H1 (cell line): ENCODE measurements at regions not wholly inside any gene's neighbourhood (a gene's known extent, or its start where the extent isn't known, plus 50 kb on each side); places are given as distances from the start of the nearest gene placed in this dataset.

Experiments used
- CTCF ChIA-PET: fragments of 300-600 bp; sonication (Branson Sonifier 250); formaldehyde crosslinking; loops from one replicate; lab custom pipeline; 2021; ENCODE audit not compliant: partially characterized antibody; lab: Charles Lee
- POLR2A ChIA-PET: fragments of 300-600 bp; sonication (Branson Sonifier 250); formaldehyde crosslinking; loops from one replicate; lab custom pipeline; 2021; ENCODE audit warnings: inconsistent platforms; ENCODE audit not compliant: partially characterized antibody; lab: Charles Lee
- DNase-seq, 2 experiments: peaks; one replicate each; pipeline versions ENCODE4 v3.0.0 to v3.0.0-alpha.2; 2010 to 2022; ENCODE audit warnings: low spot score in 2 of 2, low read depth in 1 of 2, mixed read lengths in 1 of 2
- FAIRE-seq: peaks from 2 replicates; lab custom pipeline; 2011; peaks lifted over from hg19 to GRCh38; lab: Jason Lieb, UNC
- H2AFZ ChIP-seq: 2 replicates; pipeline ENCODE4 v1.8.1; 2012; ENCODE audit warnings: low read length, inconsistent platforms
- H2AK5ac ChIP-seq: 2 replicates; pipeline ENCODE4 v1.6.1; 2013; ENCODE audit warnings: low read depth, low read length
- H2BK120ac ChIP-seq: replicated peaks from 2 replicates; pipeline ENCODE3; 2013; ENCODE audit warnings: low read depth, low read length, inconsistent platforms
- H2BK12ac ChIP-seq: 2 replicates; pipeline ENCODE4 v1.6.1; 2013; ENCODE audit warnings: low read depth, low read length
- H2BK15ac ChIP-seq: 2 replicates; pipeline ENCODE4 v1.6.1; 2013; ENCODE audit warnings: low read length
- H2BK20ac ChIP-seq: 2 replicates; pipeline ENCODE4 v1.6.1; 2013; ENCODE audit warnings: low read length
- H2BK5ac ChIP-seq: 2 replicates; pipeline ENCODE4 v1.6.1; 2013; ENCODE audit warnings: low read depth, low read length
- H3K14ac ChIP-seq: 2 replicates; pipeline ENCODE4 v1.6.1; 2013; ENCODE audit warnings: inconsistent platforms; ENCODE audit not compliant: insufficient read length
- H3K18ac ChIP-seq: 2 replicates; pipeline ENCODE4 v1.6.1; 2013; ENCODE audit warnings: low read length; ENCODE audit errors: extremely low read depth
- H3K23ac ChIP-seq: 2 replicates; pipeline ENCODE4 v1.6.1; 2013; ENCODE audit warnings: inconsistent platforms; ENCODE audit not compliant: insufficient read length
- H3K23me2 ChIP-seq: 2 replicates; pipeline ENCODE4 v1.6.1; 2013; ENCODE audit warnings: low read depth, low read length
- H3K27ac ChIP-seq: 2 replicates; pipeline ENCODE4 v1.6.1; 2011; ENCODE audit warnings: low read depth, low read length, inconsistent platforms
- H3K27me3 ChIP-seq, 4 experiments: replicated peaks in 1 of 4; 1 replicate in 1 of 4; 2 replicates in 3 of 4; pipeline versions ENCODE4 v1.6.1 to v1.8.1; 2011 to 2013; ENCODE audit warnings: low read length in 3 of 4, mild to moderate bottlenecking in 3 of 4, inconsistent platforms in 2 of 4, mixed read lengths in 2 of 4, moderate library complexity in 1 of 4; ENCODE audit not compliant: control insufficient read depth in 3 of 4, insufficient read depth in 3 of 4; ENCODE audit errors: extremely low read depth in 1 of 4
- H3K36me3 ChIP-seq, 4 experiments: 2 replicates each; pipeline versions ENCODE4 v1.6.1 to v1.8.1; 2011 to 2013; ENCODE audit warnings: mild to moderate bottlenecking in 4 of 4, low read length in 3 of 4, moderate library complexity in 2 of 4, control low read depth in 1 of 4, inconsistent platforms in 1 of 4; ENCODE audit not compliant: insufficient read depth in 4 of 4, control insufficient read depth in 2 of 4
- H3K4ac ChIP-seq: replicated peaks from 2 replicates; pipeline ENCODE3; 2013; ENCODE audit warnings: low read length, low read depth, mixed read lengths, inconsistent platforms; ENCODE audit not compliant: insufficient read length
- H3K4me1 ChIP-seq, 4 experiments: replicated peaks in 1 of 4; 1 replicate in 1 of 4; 2 replicates in 3 of 4; pipeline versions ENCODE4 v1.6.1 to v1.8.1; 2011 to 2013; ENCODE audit warnings: low read length in 3 of 4, inconsistent platforms in 2 of 4, mixed read lengths in 1 of 4; ENCODE audit not compliant: insufficient read depth in 4 of 4, control insufficient read depth in 3 of 4
- H3K4me2 ChIP-seq, 2 experiments: 2 replicates each; pipeline versions ENCODE4 v1.6.1 to v1.8.1; 2011 to 2013; ENCODE audit warnings: low read depth in 2 of 2, low read length in 2 of 2, control low read depth in 1 of 2, inconsistent platforms in 1 of 2, mild to moderate bottlenecking in 1 of 2; ENCODE audit not compliant: insufficient read depth in 1 of 2
- H3K4me3 ChIP-seq, 4 experiments: fragments of 200-600, 300-600 bp in 1 of 4; sonication (generic), shearing (Covaris generic), sonication (Bioruptor Twin) in 1 of 4; 2 replicates each; pipeline versions ENCODE4 v1.5.1 to v1.8.1; 2011 to 2016; ENCODE audit warnings: low read length in 4 of 4, low read depth in 3 of 4, control low read depth in 2 of 4, inconsistent platforms in 2 of 4, mild to moderate bottlenecking in 2 of 4, mixed read lengths in 1 of 4, moderate library complexity in 1 of 4; ENCODE audit not compliant: insufficient read depth in 2 of 4; ENCODE audit errors: extremely low read depth in 1 of 4
- H3K56ac ChIP-seq: replicated peaks from 2 replicates; pipeline ENCODE3; 2013; ENCODE audit warnings: low read depth, mild to moderate bottlenecking, mixed read lengths, low read length, inconsistent platforms; ENCODE audit not compliant: insufficient read length
- H3K79me1 ChIP-seq: 2 replicates; pipeline ENCODE4 v1.6.1; 2013; ENCODE audit warnings: low read depth, low read length, control low read depth
- H3K79me2 ChIP-seq, 2 experiments: 2 replicates each; pipeline versions ENCODE4 v1.6.1 to v1.8.1; 2012 to 2013; ENCODE audit warnings: low read length in 2 of 2, mild to moderate bottlenecking in 2 of 2, inconsistent platforms in 1 of 2; ENCODE audit not compliant: insufficient read depth in 2 of 2, control insufficient read depth in 1 of 2
- H3K9ac ChIP-seq, 4 experiments: replicated peaks in 1 of 4; 1 replicate in 1 of 4; 2 replicates in 3 of 4; pipeline versions ENCODE4 v1.6.1 to v1.8.1; 2011 to 2013; ENCODE audit warnings: low read depth in 3 of 4, low read length in 3 of 4, control low read depth in 2 of 4, mild to moderate bottlenecking in 2 of 4, moderate library complexity in 2 of 4, inconsistent platforms in 1 of 4; ENCODE audit errors: extremely low read depth in 1 of 4
- H3K9me3 ChIP-seq, 2 experiments: 2 replicates each; pipeline versions ENCODE4 v1.6.1 to v1.8.1; 2012 to 2013; ENCODE audit warnings: mild to moderate bottlenecking in 2 of 2, moderate library complexity in 2 of 2, control low read depth in 1 of 2, inconsistent platforms in 1 of 2, low read depth in 1 of 2, low read length in 1 of 2, mixed read lengths in 1 of 2; ENCODE audit not compliant: insufficient read depth in 2 of 2
- H4K20me1 ChIP-seq, 2 experiments: replicated peaks in 1 of 2; 2 replicates each; pipeline versions ENCODE3 to v1.8.1; 2011 to 2013; ENCODE audit warnings: inconsistent platforms in 2 of 2, low read length in 2 of 2, mild to moderate bottlenecking in 1 of 2; ENCODE audit not compliant: insufficient read depth in 2 of 2, control insufficient read depth in 1 of 2
- H4K5ac ChIP-seq: 2 replicates; pipeline ENCODE4 v1.6.1; 2013; ENCODE audit warnings: low read length, low read depth, mixed read lengths, inconsistent platforms; ENCODE audit not compliant: insufficient read length
- H4K8ac ChIP-seq: 2 replicates; pipeline ENCODE4 v1.8.0; 2013; ENCODE audit warnings: mild to moderate bottlenecking, moderate library complexity, low read length, inconsistent platforms; ENCODE audit not compliant: insufficient read depth; ENCODE audit errors: extremely low read depth
- H4K91ac ChIP-seq: replicated peaks from 2 replicates; pipeline ENCODE3; 2013; ENCODE audit warnings: low read length, mixed read lengths, inconsistent platforms; ENCODE audit not compliant: insufficient read length
- POLR2A ChIP-seq, 2 experiments: IDR thresholded peaks; 1 replicate in 1 of 2; 2 replicates in 1 of 2; pipeline ENCODE4 v1.6.1; 2011; ENCODE audit warnings: low read depth in 2 of 2, low read length in 2 of 2, mild to moderate bottlenecking in 2 of 2; ENCODE audit errors: control extremely low read depth in 1 of 2
- WGBS, 2 experiments: shearing (Covaris generic) in 1 of 2; methylation state at CpG; one replicate each; pipeline versions ENCODE4 v1.1.6 to v1.1.7; 2013 to 2015; ENCODE audit warnings: low lambda C conversion rate in 2 of 2, mixed read lengths in 2 of 2, inconsistent platforms in 1 of 2, low coverage in 1 of 2, missing lambda C conversion rate in 1 of 2; ENCODE audit not compliant: insufficient replicate concordance in 2 of 2, insufficient coverage in 1 of 2, insufficient read length in 1 of 2; ENCODE audit errors: extremely low coverage in 1 of 2, missing lambda C conversion rate in 1 of 2; 5-methylcytosine and 5-hydroxymethylcytosine counted together

GRCh38 chr13:50460358-50460757 lies 383.1 kb downstream of the DLEU7 start:
- Histone ChIP-seq H3K27ac (no peak overlapping the region), H2BK12ac (no peak overlapping the region), H4K20me1 (no peaks in the 10 kb centered on the region), H3K27me3 (no peaks in the 10 kb centered on the region), H3K23me2 (no peaks in the 10 kb centered on the region), H4K8ac (no peak overlapping the region), H4K91ac (no peak overlapping the region), H3K23ac (no peak overlapping the region), H2AFZ (no peak overlapping the region), H2BK120ac (no peak overlapping the region), H2BK5ac (no peak overlapping the region), H3K18ac (no peak overlapping the region), H3K79me1 (no peaks in the 10 kb centered on the region), H3K4me1 (no peaks in the 10 kb centered on the region), H2AK5ac (no peak overlapping the region), H3K9me3 (no peaks in the 10 kb centered on the region), H2BK20ac (no peak overlapping the region), H3K36me3 (no peaks in the 10 kb centered on the region), H3K14ac (no peak overlapping the region), H3K4me2 (no peak overlapping the region), H3K9ac (no peak overlapping the region), H3K4ac (no peak overlapping the region), H4K5ac (no peak overlapping the region), H3K56ac (no peak overlapping the region), H3K79me2 (no peaks in the 10 kb centered on the region), H2BK15ac (no peak overlapping the region), H3K4me3 (no peak overlapping the region)
- FAIRE-seq, result no peak
- no peak for TF ChIP-seq POLR2A (IDR thresholded peaks at IDR 0.05; ENCODE audit: control extremely low read depth in 1 of 2, low read depth in 2 of 2, low read length in 2 of 2)
- WGBS, 2 experiments, result 100% methylated on average over 1 of the region's 1 CpG; no CpG with 5 or more reads in 1 of the 2 experiments
- ChIA-PET CTCF (interaction anchor here (1.0 to 1.2 kb wide), 2 partner anchors 152 to 486 kb away, joined by 3 read pairs; no protein-coding TSS in a partner anchor), POLR2A (interaction anchor here (0.7 kb wide), 1 partner anchor 832 kb away, joined by 3 read pairs; the partner anchor contains the start of gene ARL11)
- DNase-seq, result no peak
